SH-SY5Y (cell line): ENCODE measurements at regions not wholly inside any gene's neighbourhood (a gene's known extent, or its start where the extent isn't known, plus 50 kb on each side); places are given as distances from the start of the nearest gene placed in this dataset.

Experiments
- GATA2 ChIP-seq: IDR thresholded peaks from 2 replicates; pipeline ENCODE4 v1.6.1; 2011; ENCODE audit warnings: mild to moderate bottlenecking, low read depth, low read length
- GATA3 ChIP-seq: IDR thresholded peaks from 2 replicates; pipeline ENCODE4 v1.6.1; 2011; ENCODE audit warnings: low read depth, mild to moderate bottlenecking, low read length, moderate library complexity

DNA sequence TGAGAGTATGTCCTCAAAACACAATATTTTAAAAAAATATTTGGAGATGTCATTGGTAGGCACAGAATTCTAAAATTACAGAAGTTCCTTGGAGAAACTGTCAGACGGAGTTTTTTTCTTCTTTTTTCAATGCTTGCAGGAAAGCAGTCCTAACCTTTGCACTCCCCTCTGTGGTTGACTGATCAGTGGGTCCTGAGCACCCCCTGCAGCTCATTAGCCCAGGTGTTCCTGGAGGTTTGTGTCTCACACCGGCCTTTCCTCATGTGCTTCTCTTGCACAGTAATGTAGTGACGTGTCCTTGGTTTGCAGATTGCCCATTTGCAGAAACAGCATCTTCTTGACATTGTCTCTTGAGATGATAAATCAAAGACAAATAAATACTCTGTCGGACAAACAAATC is 513.0 kb downstream of the TMEM121 start:
- TF ChIP-seq GATA2 (no peak), GATA3 (no peak)
